Ishikawa (cell line): ENCODE measurements at regions not wholly inside any gene's neighbourhood (a gene's known extent, or its start where the extent isn't known, plus 50 kb on each side); places are given as distances from the start of the nearest gene placed in this dataset.

ENCODE experiments used
- CEBPB ChIP-seq: IDR thresholded peaks from 2 replicates; pipeline ENCODE4 v1.6.1; 2012
- CREB1 ChIP-seq: IDR thresholded peaks from 2 replicates; pipeline ENCODE4 v1.6.1; 2012; ENCODE audit warnings: low read depth
- EGR1 ChIP-seq: IDR thresholded peaks from 2 replicates; pipeline ENCODE4 v1.6.1; 2012
- EP300 ChIP-seq: IDR thresholded peaks from 2 replicates; pipeline ENCODE4 v1.6.1; 2012; ENCODE audit warnings: borderline replicate concordance
- FOXM1 ChIP-seq: IDR thresholded peaks from 2 replicates; pipeline ENCODE4 v1.6.1; 2012; ENCODE audit warnings: low read depth, borderline replicate concordance
- NFIC ChIP-seq: IDR thresholded peaks from 2 replicates; pipeline ENCODE4 v1.6.1; 2012
- RAD21 ChIP-seq: IDR thresholded peaks from 2 replicates; pipeline ENCODE4 v1.6.1; 2012; ENCODE audit warnings: low read depth
- TAF1 ChIP-seq: IDR thresholded peaks from 2 replicates; pipeline ENCODE4 v1.6.1; 2012; ENCODE audit warnings: low read depth, mild to moderate bottlenecking
- TCF12 ChIP-seq: IDR thresholded peaks from 2 replicates; pipeline ENCODE4 v1.6.1; 2012; ENCODE audit warnings: low read depth
- TEAD4 ChIP-seq: IDR thresholded peaks from 2 replicates; pipeline ENCODE4 v1.6.1; 2012
- USF1 ChIP-seq: IDR thresholded peaks from 2 replicates; pipeline ENCODE4 v1.6.1; 2012
- YY1 ChIP-seq: IDR thresholded peaks from 2 replicates; pipeline ENCODE4 v1.6.1; 2012; ENCODE audit warnings: low read depth
- ZBTB7A ChIP-seq: IDR thresholded peaks from 2 replicates; pipeline ENCODE4 v1.6.1; 2012; ENCODE audit warnings: low read depth
- TF ChIP-seq, protein P1 (sequence below): IDR thresholded peaks from 2 replicates; pipeline ENCODE4 v1.6.1; 2012; ENCODE audit warnings: low read depth, mild to moderate bottlenecking
- TF ChIP-seq, protein P2 (sequence below): IDR thresholded peaks from 2 replicates; pipeline ENCODE4 v1.6.1; 2012

DNA sequence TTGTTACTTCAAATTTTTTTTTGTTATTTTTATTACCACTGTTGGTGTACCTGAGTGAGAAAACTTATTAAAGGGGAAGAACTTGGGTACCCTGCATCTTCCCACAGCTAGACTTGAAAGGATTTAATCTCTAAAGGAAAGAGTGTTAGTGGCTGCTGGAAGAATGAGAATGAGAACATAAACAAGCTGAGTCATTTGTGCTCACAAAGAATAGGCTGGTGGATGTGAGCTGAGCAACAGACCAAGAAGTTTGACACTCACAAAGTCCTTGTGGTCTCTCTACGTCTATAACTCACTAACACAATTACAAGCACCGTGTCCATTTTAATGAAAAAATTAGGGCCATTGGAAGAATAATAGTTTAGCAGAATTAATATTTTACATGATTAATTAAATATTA, 217.6 kb upstream of the ANO5 start:
- TF ChIP-seq, protein P1, sequence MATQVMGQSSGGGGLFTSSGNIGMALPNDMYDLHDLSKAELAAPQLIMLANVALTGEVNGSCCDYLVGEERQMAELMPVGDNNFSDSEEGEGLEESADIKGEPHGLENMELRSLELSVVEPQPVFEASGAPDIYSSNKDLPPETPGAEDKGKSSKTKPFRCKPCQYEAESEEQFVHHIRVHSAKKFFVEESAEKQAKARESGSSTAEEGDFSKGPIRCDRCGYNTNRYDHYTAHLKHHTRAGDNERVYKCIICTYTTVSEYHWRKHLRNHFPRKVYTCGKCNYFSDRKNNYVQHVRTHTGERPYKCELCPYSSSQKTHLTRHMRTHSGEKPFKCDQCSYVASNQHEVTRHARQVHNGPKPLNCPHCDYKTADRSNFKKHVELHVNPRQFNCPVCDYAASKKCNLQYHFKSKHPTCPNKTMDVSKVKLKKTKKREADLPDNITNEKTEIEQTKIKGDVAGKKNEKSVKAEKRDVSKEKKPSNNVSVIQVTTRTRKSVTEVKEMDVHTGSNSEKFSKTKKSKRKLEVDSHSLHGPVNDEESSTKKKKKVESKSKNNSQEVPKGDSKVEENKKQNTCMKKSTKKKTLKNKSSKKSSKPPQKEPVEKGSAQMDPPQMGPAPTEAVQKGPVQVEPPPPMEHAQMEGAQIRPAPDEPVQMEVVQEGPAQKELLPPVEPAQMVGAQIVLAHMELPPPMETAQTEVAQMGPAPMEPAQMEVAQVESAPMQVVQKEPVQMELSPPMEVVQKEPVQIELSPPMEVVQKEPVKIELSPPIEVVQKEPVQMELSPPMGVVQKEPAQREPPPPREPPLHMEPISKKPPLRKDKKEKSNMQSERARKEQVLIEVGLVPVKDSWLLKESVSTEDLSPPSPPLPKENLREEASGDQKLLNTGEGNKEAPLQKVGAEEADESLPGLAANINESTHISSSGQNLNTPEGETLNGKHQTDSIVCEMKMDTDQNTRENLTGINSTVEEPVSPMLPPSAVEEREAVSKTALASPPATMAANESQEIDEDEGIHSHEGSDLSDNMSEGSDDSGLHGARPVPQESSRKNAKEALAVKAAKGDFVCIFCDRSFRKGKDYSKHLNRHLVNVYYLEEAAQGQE: no peak
- no peak for TF ChIP-seq EP300
- TF ChIP-seq, protein P2, sequence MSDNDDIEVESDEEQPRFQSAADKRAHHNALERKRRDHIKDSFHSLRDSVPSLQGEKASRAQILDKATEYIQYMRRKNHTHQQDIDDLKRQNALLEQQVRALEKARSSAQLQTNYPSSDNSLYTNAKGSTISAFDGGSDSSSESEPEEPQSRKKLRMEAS: no peak
- no peak for TF ChIP-seq USF1
- no peak for TF ChIP-seq CEBPB
- no peak for TF ChIP-seq TEAD4
- TF ChIP-seq FOXM1: no peak

DNA sequence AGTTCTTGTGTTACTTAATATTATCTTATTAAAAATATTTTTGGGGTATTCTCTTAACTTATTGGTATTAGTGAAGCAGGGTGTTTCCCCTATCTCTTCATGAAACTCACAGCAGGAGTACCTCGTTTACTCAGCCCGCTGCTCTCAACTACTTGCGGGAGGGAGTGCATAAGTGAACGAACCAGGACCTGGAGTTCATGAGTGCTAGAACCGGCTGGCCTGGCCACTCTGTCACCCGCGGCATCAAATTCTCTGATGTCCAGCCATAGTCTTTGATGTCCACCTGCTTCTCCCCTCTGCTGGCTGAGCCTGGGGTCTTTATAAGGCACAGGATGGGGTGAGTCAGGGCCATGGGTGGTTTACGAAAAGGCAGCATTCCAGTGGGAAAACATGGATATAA, 216.7 kb upstream of the ANO5 start:
- no peak for TF ChIP-seq USF1
- TF ChIP-seq CEBPB: no peak
- TF ChIP-seq, protein P2: no peak
- no peak for TF ChIP-seq TEAD4

DNA sequence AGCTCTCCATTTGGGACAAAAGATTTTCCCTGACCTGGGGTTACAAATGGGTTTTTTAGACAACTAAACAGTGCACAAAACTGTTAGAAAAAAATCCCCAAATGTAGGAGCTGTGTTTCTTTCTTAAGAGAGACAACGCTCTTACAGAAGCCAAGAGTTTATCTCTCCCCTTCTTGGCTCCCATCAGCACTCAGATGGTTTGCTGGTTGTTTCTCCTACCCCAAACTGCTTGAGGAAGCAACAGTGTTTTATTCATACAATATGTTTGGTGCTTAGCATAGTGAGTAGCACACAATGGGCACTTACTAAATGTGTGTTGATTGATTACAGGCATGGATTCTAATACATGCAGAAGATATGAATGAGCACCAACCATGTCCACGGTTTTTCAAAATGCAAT, 209.5 kb upstream of the ANO5 start:
- no peak for TF ChIP-seq YY1
- TF ChIP-seq, protein P1: no peak
- TF ChIP-seq TAF1: no peak
- TF ChIP-seq USF1: no peak
- TF ChIP-seq ZBTB7A: no peak
- TF ChIP-seq CEBPB: no peak
- no peak for TF ChIP-seq TCF12
- TF ChIP-seq EGR1: no peak
- TF ChIP-seq FOXM1: no peak
- TF ChIP-seq NFIC: no peak
- no peak for TF ChIP-seq EP300
- no peak for TF ChIP-seq RAD21
- TF ChIP-seq TEAD4: no peak
- TF ChIP-seq, protein P2: no peak
- TF ChIP-seq CREB1: no peak

GRCh38 chr11:21986361-21986760, 206.5 kb upstream of the ANO5 start:
- TF ChIP-seq ZBTB7A (no peak), TAF1 (no peak), USF1 (no peak), FOXM1 (no peak), CREB1 (no peak), EGR1 (no peak)
- TF ChIP-seq, protein P1: no peak
- TF ChIP-seq, protein P2: no peak
